Endothelial cell of umbilical vein (primary cell): ENCODE measurements at regions not wholly inside any gene's neighbourhood (a gene's known extent, or its start where the extent isn't known, plus 50 kb on each side); places are given as distances from the start of the nearest gene placed in this dataset.

Experiments used
- CTCF ChIP-seq, 2 donors: IDR thresholded peaks; 1 replicate in 1 of 2; 2 replicates in 1 of 2; pipeline ENCODE4 v1.5.1; 2011; ENCODE audit warnings: low read length in 2 of 2, mild to moderate bottlenecking in 2 of 2, moderate library complexity in 2 of 2, control low read depth in 1 of 2, inconsistent platforms in 1 of 2, low read depth in 1 of 2; ENCODE audit not compliant: insufficient read depth in 1 of 2; ENCODE audit errors: extremely low read depth in 1 of 2
- FOS ChIP-seq: IDR thresholded peaks from 2 replicates; pipeline ENCODE4 v1.6.1; 2011; ENCODE audit warnings: mild to moderate bottlenecking, low read length, moderate library complexity, borderline replicate concordance; ENCODE audit not compliant: insufficient read depth
- JUN ChIP-seq: IDR thresholded peaks from 2 replicates; pipeline ENCODE4 v1.6.1; 2011; ENCODE audit warnings: borderline replicate concordance, low read depth; ENCODE audit not compliant: insufficient read length, insufficient read depth
- POLR2A ChIP-seq: IDR thresholded peaks from 2 replicates; pipeline ENCODE4 v1.6.1; 2012; ENCODE audit warnings: low read depth, mild to moderate bottlenecking, control low read depth, low read length

- TF ChIP-seq JUN (no peak), POLR2A (no peak), FOS (no peak), CTCF (IDR thresholded peaks at IDR 0.05; ENCODE audit: extremely low read depth in 1 of 2, insufficient read depth in 1 of 2, low read depth in 1 of 2, low read length in 2 of 2) (no peak)
These were observed 431.2 kb upstream of the TCF4 start for GRCh38 chr18:56019156-56019555.
